ENCODE measurements at regions not wholly inside any gene's neighbourhood (a gene's known extent, or its start where the extent isn't known, plus 50 kb on each side); places are given as distances from the start of the nearest gene placed in this dataset.
"Not testable (repeated sequence)": the region's sequence is repeated elsewhere in the genome, so short reads cannot be mapped to it uniquely, and the experiment has no call there.

DNA sequence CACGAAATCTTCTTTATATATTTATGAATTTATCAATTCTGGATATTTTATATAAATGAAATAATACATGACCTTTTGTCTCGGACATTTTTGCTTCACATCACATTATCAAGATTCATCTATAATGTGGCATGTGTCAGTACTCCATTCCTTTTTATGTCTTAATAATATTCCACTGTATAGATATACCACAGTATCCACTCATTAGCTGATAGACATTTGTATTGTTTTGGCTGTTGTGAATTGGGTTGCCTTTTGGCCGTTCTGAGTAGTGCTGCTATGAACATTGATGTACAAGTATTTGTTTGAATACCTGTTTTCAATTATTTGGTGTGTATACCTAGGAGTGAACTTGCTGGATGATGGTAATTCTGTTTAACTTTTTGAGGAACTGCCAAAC is 323.8 kb upstream of the CA10 start:
- DNase-seq (ENCODE audit: low read depth in 4 of 4, low spot score in 3 of 4): no peak

DNA sequence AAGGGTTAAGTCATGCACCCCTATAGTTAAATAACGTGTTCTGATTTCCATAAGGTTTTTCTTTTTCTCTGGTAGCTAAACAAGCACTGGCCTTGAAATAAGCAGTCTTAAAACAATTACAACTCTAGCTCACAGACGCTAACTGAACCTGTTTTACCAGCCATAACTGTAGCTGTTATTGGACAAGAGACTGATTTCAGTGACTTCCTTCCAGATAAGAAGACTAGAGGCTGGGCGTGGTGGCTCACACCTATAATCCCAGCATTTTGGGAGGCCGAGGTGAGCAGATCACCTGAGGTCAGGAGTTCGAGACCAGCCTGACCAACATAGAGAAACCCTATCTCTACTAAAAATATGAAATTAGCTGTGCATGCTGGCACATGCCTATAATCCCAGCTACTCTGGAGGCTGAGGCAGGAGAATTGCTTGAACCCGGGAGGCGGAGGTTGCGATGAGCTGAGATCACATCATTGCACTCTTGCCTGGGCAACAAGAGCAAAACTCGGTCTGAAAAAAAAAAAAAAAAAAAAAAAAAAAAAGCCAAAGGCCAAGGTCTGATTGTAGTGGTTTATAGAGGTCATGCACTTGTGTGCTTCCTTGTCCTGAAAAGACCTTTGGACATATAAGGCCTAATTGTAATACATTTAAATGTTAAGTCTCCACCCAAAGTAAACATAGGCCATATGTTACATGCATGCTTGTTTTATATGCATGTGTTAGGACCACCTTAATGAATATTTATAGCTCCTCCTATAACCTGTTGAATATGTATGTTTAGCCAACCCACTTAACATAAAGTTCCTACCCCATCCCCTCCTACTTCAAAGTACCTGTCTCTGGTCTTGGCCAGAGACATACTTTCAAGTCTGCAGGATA is 319.5 kb upstream of the CA10 start:
- DNase-seq (ENCODE audit: low read depth in 4 of 4, low spot score in 3 of 4): no peak

- no peak for DNase-seq (ENCODE audit: low read depth in 4 of 4, low spot score in 3 of 4)
Observed at GRCh38 chr17:52476638-52477313, 318.3 kb upstream of the CA10 start.

DNA sequence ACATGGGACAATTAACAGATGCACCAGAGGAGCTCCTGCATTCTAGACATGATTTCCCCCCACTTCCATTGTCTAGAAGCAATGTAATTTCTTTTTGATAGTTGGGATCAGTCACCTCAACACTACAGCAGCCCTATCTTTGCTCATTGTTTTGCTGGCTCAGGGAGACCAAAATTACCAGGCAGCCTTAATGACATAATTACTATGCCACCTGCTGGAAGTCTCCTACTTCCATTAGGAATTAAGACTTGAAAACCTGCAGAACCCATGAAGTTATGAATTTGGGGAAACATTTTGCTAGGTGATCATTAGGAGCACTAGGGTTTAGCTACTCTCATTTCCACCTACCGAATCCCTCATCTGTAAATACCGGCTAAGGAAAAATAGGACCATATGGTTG is 312.0 kb upstream of the CA10 start:
- no peak for DNase-seq (ENCODE audit: low read depth in 4 of 4, low spot score in 3 of 4)

DNA sequence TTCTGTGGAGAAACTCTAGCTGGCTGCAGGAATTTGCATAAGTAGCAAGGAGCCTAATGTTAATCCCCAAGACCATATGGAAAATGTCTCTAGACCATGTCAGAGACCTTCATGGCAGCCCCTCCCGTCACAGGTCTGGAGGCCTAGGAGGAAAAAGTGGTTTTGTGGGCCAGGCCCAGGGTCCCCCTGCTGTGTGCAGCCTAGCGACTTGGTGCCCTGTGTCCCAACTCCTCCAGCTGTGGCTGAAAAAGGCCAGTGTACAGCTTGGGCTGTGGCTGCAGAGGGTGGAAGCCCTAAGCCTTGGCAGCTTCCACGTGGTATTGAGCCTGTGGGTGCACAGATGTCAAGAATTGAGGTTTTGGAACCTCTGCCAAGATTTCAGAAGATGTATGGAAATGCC is 306.9 kb upstream of the CA10 start:
- DNase-seq (ENCODE audit: low read depth in 4 of 4, low spot score in 3 of 4): no peak

DNA sequence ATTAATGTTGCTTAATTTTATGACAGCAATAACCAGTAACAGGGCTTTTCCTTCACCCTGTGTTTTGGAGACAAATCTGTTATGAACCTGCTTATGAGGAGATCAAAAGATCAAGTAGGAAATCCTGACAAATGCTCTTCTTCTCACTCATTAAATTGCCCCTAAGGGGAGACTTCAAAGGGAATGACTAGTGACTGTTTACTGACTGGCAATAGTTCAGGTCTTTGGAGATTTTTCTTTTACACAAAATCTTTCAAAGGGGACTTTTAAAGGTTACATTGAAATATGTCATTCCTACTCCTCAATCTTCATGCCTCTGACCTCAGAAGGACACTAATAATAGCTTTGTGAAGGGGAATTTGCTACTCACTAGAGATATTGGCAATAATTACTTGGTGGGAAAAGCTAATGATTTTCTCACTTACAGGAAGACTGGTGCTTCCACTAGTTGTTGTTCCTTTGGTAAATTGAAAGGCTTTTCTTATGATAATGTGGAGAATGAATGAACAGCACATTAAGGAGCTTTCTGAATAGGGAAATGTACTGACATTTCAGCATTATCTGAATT is 292.9 kb upstream of the CA10 start:
- no peak for DNase-seq (ENCODE audit: low read depth in 4 of 4, low spot score in 3 of 4)

GRCh38 chr17:52442350-52442749 is 283.8 kb upstream of the CA10 start:
- no peak for DNase-seq (ENCODE audit: low read depth in 4 of 4, low spot score in 3 of 4)

GRCh38 chr17:52420555-52421078 is 262.1 kb upstream of the CA10 start:
- no peak for DNase-seq (ENCODE audit: low read depth in 4 of 4, low spot score in 3 of 4)

DNA sequence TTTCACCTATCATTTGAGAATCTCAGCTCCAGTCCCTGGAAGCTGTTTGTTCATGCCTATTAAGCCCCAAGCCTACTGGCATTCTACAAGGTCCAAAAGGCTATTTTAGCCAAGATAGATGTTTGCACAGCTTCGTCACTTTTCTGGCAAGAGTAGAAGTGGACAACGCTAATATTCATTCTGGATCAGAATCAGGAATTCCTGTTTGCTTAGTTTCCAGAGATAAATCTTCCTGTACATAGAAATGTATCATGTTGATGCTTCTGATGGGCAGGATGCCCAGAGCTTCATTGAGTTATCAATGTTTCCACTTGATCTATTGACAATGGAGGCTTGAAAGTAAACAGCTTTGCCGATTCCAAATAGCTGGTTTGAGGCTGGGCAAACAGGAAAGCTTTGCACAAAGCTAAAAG is 260.7 kb upstream of the CA10 start:
- no peak for DNase-seq (ENCODE audit: low read depth in 4 of 4, low spot score in 3 of 4)

DNA sequence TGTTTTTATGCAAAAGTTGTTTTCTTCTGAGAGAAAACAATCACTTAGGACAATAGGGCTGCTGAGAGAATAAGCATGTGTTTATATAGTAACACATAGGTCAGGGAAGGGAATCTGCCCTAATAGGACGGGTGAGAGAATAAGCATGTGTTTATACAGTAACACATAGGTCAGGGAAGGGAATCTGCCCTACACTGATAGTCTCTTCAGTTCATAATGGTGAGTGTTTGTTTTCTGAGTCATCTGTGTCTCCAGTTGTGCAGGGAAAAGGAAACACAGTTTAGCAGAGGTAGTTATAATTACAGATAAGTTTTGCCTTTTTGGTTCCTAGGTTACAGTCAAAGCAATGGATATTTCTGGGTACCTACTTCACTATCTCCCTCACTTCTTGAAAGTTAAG is 252.3 kb upstream of the CA10 start:
- no peak for DNase-seq (ENCODE audit: low read depth in 4 of 4, low spot score in 3 of 4)

DNA sequence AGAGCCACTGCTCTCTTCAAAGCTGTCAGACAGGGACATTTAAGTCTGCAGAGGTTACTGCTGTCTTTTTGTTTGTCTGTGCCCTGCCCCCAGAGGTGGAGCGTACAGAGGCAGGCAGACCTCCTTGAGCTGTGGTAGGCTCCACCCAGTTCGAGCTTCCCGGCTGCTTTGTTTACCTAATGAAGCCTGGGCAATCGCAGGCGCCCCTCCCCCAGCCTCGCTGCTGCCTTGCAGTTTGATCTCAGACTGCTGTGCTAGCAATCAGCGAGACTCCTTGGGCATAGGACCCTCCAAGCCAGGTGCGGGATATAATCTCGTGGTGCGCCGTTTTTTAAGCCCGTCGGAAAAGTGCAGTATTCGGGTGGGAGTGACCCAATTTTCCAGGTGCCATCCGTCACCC is 250.7 kb upstream of the CA10 start:
- not testable (repeated sequence) for DNase-seq (ENCODE audit: low read depth in 4 of 4, low spot score in 3 of 4)

GRCh38 chr17:52395308-52395707 is 236.8 kb upstream of the CA10 start:
- DNase-seq (ENCODE audit: low read depth in 4 of 4, low spot score in 3 of 4): no peak

DNA sequence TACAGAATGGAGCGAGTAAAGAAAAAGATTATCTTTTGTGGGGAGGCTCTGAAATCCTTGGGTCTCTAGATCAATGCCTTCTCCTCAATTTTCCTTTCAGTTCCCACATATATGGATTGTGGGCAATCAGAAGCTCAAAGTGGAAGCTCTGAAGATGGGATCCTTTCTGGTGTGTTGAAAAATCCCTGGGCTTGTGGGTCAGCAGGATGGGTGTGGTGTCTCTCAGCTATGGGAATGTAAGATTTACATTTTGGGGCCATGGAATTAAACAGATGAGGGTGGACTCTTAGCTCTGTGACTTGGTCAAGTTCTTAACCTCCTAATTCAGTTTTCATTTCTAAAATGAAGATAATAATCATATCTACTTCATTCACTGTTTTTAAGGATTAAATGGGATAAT is 231.9 kb upstream of the CA10 start:
- DNase-seq (ENCODE audit: low read depth in 4 of 4, low spot score in 3 of 4): no peak

GRCh38 chr17:52389632-52390031 is 231.1 kb upstream of the CA10 start:
- no peak for DNase-seq (ENCODE audit: low read depth in 4 of 4, low spot score in 3 of 4)

- DNase-seq (ENCODE audit: low read depth in 4 of 4, low spot score in 3 of 4): no peak
Observed at GRCh38 chr17:52388941-52389340, 230.4 kb upstream of the CA10 start.

GRCh38 chr17:52384695-52385094 is 226.2 kb upstream of the CA10 start:
- no peak for DNase-seq (ENCODE audit: low read depth in 4 of 4, low spot score in 3 of 4)

- DNase-seq (ENCODE audit: low read depth in 4 of 4, low spot score in 3 of 4): peak; percentile 12 to 43 (median 33)
Observed at GRCh38 chr17:52383493-52384100, 225.1 kb upstream of the CA10 start.

- DNase-seq (ENCODE audit: low read depth in 4 of 4, low spot score in 3 of 4): no peak
Observed at GRCh38 chr17:52378860-52379259, 220.3 kb upstream of the CA10 start.

DNA sequence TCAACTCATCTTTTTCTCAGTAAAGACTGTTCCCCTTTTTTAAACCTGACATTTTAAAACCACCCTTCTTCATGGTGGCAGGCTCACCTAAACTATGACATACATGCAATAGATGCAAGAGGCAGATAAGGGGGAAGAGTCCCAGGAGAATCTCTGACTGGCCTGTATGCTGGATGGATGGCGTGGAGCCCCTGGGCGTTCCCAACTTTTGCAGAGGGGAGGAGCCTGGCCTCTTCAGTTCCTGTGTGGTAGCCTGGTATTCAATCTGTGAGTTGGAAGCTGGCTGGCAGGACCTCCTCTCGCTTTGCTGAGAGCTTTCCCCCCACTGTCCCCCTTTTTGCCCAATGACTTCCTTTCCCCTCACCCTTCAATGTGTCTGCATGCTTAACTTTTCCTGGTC is 217.6 kb upstream of the CA10 start:
- no peak for DNase-seq (ENCODE audit: low read depth in 4 of 4, low spot score in 3 of 4)

DNA sequence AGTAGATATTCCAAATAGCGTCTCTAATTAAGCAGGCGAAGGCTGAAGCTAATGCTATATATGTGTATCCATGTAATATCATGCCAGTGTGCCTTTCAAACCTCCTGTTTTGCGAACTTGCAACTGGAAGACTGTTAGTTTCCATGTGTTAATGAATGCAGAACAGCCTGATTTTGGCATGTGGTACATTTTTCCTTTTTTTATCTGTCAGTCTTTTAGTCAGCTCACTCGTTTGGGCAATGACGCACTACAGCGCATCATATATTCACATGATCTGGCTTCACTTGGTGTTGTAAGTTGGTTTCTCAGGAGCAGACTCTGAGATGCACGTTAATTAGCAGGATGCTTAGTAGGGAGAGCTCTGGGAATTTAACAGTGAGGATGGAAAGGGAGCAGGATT is 210.4 kb upstream of the CA10 start:
- DNase-seq (ENCODE audit: low read depth in 4 of 4, low spot score in 3 of 4): no peak

GRCh38 chr17:52357854-52358253 is 199.3 kb upstream of the CA10 start:
- DNase-seq (ENCODE audit: low read depth in 4 of 4, low spot score in 3 of 4): no peak
